Osteocyte (in vitro differentiated cells): ENCODE measurements at regions not wholly inside any gene's neighbourhood (a gene's known extent, or its start where the extent isn't known, plus 50 kb on each side); places are given as distances from the start of the nearest gene placed in this dataset.
"Not testable (repeated sequence)": the region's sequence is repeated elsewhere in the genome, so short reads cannot be mapped to it uniquely, and the experiment has no call there.

Source experiments
- DNase-seq: peaks from one replicate; pipeline ENCODE4 v3.0.0; 2021; ENCODE audit warnings: mixed read lengths; ENCODE audit not compliant: unreplicated experiment; ENCODE audit errors: extremely low spot score
- H3K27ac Mint-ChIP-seq: one replicate; pipeline ENCODE4 v1.8.0; 2021; ENCODE audit warnings: mild to moderate bottlenecking, mixed read lengths; ENCODE audit not compliant: unreplicated experiment
- H3K27me3 Mint-ChIP-seq: one replicate; pipeline ENCODE4 v1.8.0; 2021; ENCODE audit warnings: mixed read lengths; ENCODE audit not compliant: unreplicated experiment
- H3K36me3 Mint-ChIP-seq: one replicate; pipeline ENCODE4 v1.8.0; 2021; ENCODE audit warnings: mixed read lengths; ENCODE audit not compliant: unreplicated experiment
- H3K4me1 Mint-ChIP-seq: one replicate; pipeline ENCODE4 v1.8.0; 2021; ENCODE audit warnings: mixed read lengths; ENCODE audit not compliant: unreplicated experiment
- H3K4me3 Mint-ChIP-seq: one replicate; pipeline ENCODE4 v1.8.0; 2021; ENCODE audit warnings: mild to moderate bottlenecking, moderate library complexity, mixed read lengths; ENCODE audit not compliant: unreplicated experiment
- H3K9me3 Mint-ChIP-seq: one replicate; pipeline ENCODE4 v1.8.0; 2021; ENCODE audit warnings: mixed read lengths; ENCODE audit not compliant: unreplicated experiment
- TF ChIP-seq, protein P1 (sequence below): fragments of 200-600 bp; sonication (generic); IDR thresholded peaks from 2 replicates; pipeline ENCODE4 v1.5.0; 2021; ENCODE audit warnings: antibody characterized with exemption, mild to moderate bottlenecking, moderate library complexity

- TF ChIP-seq, protein P1, sequence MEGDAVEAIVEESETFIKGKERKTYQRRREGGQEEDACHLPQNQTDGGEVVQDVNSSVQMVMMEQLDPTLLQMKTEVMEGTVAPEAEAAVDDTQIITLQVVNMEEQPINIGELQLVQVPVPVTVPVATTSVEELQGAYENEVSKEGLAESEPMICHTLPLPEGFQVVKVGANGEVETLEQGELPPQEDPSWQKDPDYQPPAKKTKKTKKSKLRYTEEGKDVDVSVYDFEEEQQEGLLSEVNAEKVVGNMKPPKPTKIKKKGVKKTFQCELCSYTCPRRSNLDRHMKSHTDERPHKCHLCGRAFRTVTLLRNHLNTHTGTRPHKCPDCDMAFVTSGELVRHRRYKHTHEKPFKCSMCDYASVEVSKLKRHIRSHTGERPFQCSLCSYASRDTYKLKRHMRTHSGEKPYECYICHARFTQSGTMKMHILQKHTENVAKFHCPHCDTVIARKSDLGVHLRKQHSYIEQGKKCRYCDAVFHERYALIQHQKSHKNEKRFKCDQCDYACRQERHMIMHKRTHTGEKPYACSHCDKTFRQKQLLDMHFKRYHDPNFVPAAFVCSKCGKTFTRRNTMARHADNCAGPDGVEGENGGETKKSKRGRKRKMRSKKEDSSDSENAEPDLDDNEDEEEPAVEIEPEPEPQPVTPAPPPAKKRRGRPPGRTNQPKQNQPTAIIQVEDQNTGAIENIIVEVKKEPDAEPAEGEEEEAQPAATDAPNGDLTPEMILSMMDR: no peak
- no peaks in the 10 kb centered on the region for H3K27me3 Mint-ChIP-seq
- H3K9me3 Mint-ChIP-seq: no peaks in the 10 kb centered on the region
- no peak for DNase-seq
- H3K27ac Mint-ChIP-seq: no peak overlapping the region
- H3K4me1 Mint-ChIP-seq: no peaks in the 10 kb centered on the region
- H3K36me3 Mint-ChIP-seq: no peaks in the 10 kb centered on the region
- no peak overlapping the region for H3K4me3 Mint-ChIP-seq
These were observed 103.8 kb upstream of the ZC3H11B start for GRCh38 chr1:219716611-219717114.

DNA sequence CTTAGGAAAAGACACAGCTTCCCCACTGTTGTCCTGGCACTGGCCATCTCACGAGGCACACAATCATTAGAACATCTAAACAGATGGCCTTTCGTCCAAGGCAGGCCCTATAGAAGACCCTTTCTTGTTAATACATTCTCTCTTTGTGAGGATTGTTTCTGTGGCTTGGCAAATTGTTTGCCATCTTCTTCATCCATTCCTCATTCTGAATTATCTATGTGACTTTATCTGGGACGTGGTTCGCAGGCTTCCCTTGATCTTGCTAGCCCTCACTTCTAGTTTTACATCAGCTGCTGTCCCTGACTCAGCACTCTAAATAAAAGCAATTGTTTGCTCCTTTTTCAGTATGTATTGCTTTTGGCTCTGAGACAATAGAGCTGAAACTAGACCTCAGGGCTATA is 101.1 kb upstream of the ZC3H11B start:
- H3K9me3 Mint-ChIP-seq: no peaks in the 10 kb centered on the region
- H3K27ac Mint-ChIP-seq: no peak overlapping the region
- H3K36me3 Mint-ChIP-seq: no peaks in the 10 kb centered on the region
- H3K4me3 Mint-ChIP-seq: no peak overlapping the region
- TF ChIP-seq, protein P1: no peak
- no peaks in the 10 kb centered on the region for H3K4me1 Mint-ChIP-seq
- no peaks in the 10 kb centered on the region for H3K27me3 Mint-ChIP-seq
- DNase-seq: no peak

GRCh38 chr1:219712506-219712905 is 99.6 kb upstream of the ZC3H11B start:
- no peak for DNase-seq
- Mint-ChIP-seq H3K4me3 (no peak overlapping the region), H3K27me3 (no peaks in the 10 kb centered on the region), H3K4me1 (no peaks in the 10 kb centered on the region), H3K9me3 (no peaks in the 10 kb centered on the region), H3K36me3 (no peaks in the 10 kb centered on the region), H3K27ac (no peak overlapping the region)
- TF ChIP-seq, protein P1: no peak

- Mint-ChIP-seq H3K36me3 (no peaks in the 10 kb centered on the region), H3K27me3 (no peaks in the 10 kb centered on the region), H3K9me3 (no peaks in the 10 kb centered on the region), H3K4me3 (no peak overlapping the region), H3K27ac (no peak overlapping the region), H3K4me1 (no peaks in the 10 kb centered on the region)
- no peak for DNase-seq
- TF ChIP-seq, protein P1: no peak
These were observed 97.8 kb upstream of the ZC3H11B start for GRCh38 chr1:219710529-219711194.

DNA sequence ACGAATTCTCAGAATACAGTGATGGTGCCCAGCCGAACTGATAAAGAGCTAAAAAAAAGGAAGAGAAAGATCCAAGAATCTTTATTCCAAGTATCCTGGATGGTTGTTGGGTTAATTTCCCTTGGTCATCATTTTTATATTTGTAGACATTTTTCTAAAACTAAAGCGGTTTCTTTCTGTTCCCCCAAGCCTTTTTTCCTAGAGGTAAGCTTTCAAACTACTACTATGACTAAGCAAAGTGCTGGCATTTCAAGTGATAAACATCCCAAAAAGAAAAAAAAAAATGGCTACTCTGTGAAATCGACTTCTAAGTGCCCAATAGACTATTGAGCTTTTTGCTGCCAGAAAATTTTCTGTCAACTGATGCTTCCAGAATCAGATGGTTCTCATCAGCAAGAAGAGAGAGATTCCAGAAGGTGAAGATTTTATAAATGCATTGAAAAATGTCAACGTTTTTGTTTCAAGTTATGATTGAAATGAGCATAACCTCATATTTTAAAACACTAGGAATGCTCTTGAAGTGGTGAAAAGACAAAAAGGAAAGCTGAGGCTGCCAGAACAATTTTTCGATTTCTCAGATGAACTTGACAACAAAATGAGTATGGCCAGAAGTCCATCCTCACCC is 96.1 kb upstream of the ZC3H11B start:
- no peak overlapping the region for H3K27ac Mint-ChIP-seq
- no peaks in the 10 kb centered on the region for H3K27me3 Mint-ChIP-seq
- no peak overlapping the region for H3K4me3 Mint-ChIP-seq
- TF ChIP-seq, protein P1: no peak
- H3K36me3 Mint-ChIP-seq: no peaks in the 10 kb centered on the region
- H3K9me3 Mint-ChIP-seq: peaks cover 3% of the 10 kb centered on the region
- no peaks in the 10 kb centered on the region for H3K4me1 Mint-ChIP-seq
- DNase-seq: no peak

- H3K4me1 Mint-ChIP-seq, H3K36me3 Mint-ChIP-seq, H3K9me3 Mint-ChIP-seq, H3K27me3 Mint-ChIP-seq, H3K27ac Mint-ChIP-seq, H3K4me3 Mint-ChIP-seq, DNase-seq: not testable (repeated sequence)
These were observed 95.0 kb upstream of the ZC3H11B start for GRCh38 chr1:219707885-219708284.

- not testable (repeated sequence) for H3K27ac Mint-ChIP-seq, H3K9me3 Mint-ChIP-seq, H3K36me3 Mint-ChIP-seq, H3K4me3 Mint-ChIP-seq, DNase-seq, H3K4me1 Mint-ChIP-seq, H3K27me3 Mint-ChIP-seq
These were observed 91.4 kb upstream of the ZC3H11B start for GRCh38 chr1:219704331-219704730.
